HK-2 (cell line): ENCODE measurements at regions not wholly inside any gene's neighbourhood (a gene's known extent, or its start where the extent isn't known, plus 50 kb on each side); places are given as distances from the start of the nearest gene placed in this dataset.
"Not testable (repeated sequence)": the region's sequence is repeated elsewhere in the genome, so short reads cannot be mapped to it uniquely, and the experiment has no call there.

Experiments used
- DNase-seq: peaks from one replicate; pipeline ENCODE4 v3.0.0-alpha.2; 2018; ENCODE audit not compliant: unreplicated experiment

- DNase-seq = not testable (repeated sequence)
Measured at GRCh38 chr1:214095896-214096295, 108.1 kb downstream of the PROX1 start.

- DNase-seq = no peak
Measured at GRCh38 chr1:214101246-214101645, 113.5 kb downstream of the PROX1 start.

- no peak for DNase-seq
Measured at GRCh38 chr1:214101828-214102227, 114.1 kb downstream of the PROX1 start.

GRCh38 chr1:214102907-214103306 lies 115.1 kb downstream of the PROX1 start:
- no peak for DNase-seq

- DNase-seq = no peak
Measured at GRCh38 chr1:214103778-214104177, 116.0 kb downstream of the PROX1 start.

- DNase-seq = no peak
Measured at GRCh38 chr1:214106375-214106774, 118.6 kb downstream of the PROX1 start.

GRCh38 chr1:214107322-214108096 lies 119.7 kb downstream of the PROX1 start:
- no peak for DNase-seq

GRCh38 chr1:214108097-214108446 lies 120.3 kb downstream of the PROX1 start:
- no peak for DNase-seq

GRCh38 chr1:214111796-214112195 lies 124.0 kb downstream of the PROX1 start:
- no peak for DNase-seq

- no peak for DNase-seq
Measured at GRCh38 chr1:214116258-214116657, 128.5 kb downstream of the PROX1 start.

- DNase-seq = no peak
Measured at GRCh38 chr1:214117780-214118179, 130.0 kb downstream of the PROX1 start.

- no peak for DNase-seq
Measured at GRCh38 chr1:214120191-214120590, 132.4 kb downstream of the PROX1 start.

- DNase-seq = no peak
Measured at GRCh38 chr1:214120951-214121350, 133.2 kb downstream of the PROX1 start.

GRCh38 chr1:214122110-214122509 lies 134.3 kb downstream of the PROX1 start:
- no peak for DNase-seq

GRCh38 chr1:214123061-214123784 lies 135.4 kb downstream of the PROX1 start:
- peak; percentile 18 for DNase-seq

GRCh38 chr1:214124281-214124805 lies 136.6 kb downstream of the PROX1 start:
- no peak for DNase-seq

- no peak for DNase-seq
Measured at GRCh38 chr1:214124915-214125314, 137.1 kb downstream of the PROX1 start.

GRCh38 chr1:214125819-214126218 lies 138.0 kb downstream of the PROX1 start:
- no peak for DNase-seq

GRCh38 chr1:214126697-214127146 lies 138.9 kb downstream of the PROX1 start:
- no peak for DNase-seq

- DNase-seq = no peak
Measured at GRCh38 chr1:214127705-214128104, 139.9 kb downstream of the PROX1 start.

- no peak for DNase-seq
Measured at GRCh38 chr1:214135886-214136285, 145.1 kb upstream of the SMYD2 start.

GRCh38 chr1:214136324-214136919 lies 144.5 kb upstream of the SMYD2 start:
- no peak for DNase-seq

- no peak for DNase-seq
Measured at GRCh38 chr1:214141486-214141885, 139.5 kb upstream of the SMYD2 start.
